HG02938 (cell line): ENCODE measurements at regions not wholly inside any gene's neighbourhood (a gene's known extent, or its start where the extent isn't known, plus 50 kb on each side); places are given as distances from the start of the nearest gene placed in this dataset.
"Not testable (repeated sequence)": the region's sequence is repeated elsewhere in the genome, so short reads cannot be mapped to it uniquely, and the experiment has no call there.

Experiments
- ATAC-seq: cut with Tn5 transposase; IDR thresholded peaks from one replicate; pipeline ENCODE4 v1.9.1; 2021; ENCODE audit warnings: mild to moderate bottlenecking, moderate library complexity; ENCODE audit not compliant: unreplicated experiment

GRCh38 chr5:68027519-68027918 is 188.0 kb upstream of the PIK3R1 start:
- no peak for ATAC-seq

DNA sequence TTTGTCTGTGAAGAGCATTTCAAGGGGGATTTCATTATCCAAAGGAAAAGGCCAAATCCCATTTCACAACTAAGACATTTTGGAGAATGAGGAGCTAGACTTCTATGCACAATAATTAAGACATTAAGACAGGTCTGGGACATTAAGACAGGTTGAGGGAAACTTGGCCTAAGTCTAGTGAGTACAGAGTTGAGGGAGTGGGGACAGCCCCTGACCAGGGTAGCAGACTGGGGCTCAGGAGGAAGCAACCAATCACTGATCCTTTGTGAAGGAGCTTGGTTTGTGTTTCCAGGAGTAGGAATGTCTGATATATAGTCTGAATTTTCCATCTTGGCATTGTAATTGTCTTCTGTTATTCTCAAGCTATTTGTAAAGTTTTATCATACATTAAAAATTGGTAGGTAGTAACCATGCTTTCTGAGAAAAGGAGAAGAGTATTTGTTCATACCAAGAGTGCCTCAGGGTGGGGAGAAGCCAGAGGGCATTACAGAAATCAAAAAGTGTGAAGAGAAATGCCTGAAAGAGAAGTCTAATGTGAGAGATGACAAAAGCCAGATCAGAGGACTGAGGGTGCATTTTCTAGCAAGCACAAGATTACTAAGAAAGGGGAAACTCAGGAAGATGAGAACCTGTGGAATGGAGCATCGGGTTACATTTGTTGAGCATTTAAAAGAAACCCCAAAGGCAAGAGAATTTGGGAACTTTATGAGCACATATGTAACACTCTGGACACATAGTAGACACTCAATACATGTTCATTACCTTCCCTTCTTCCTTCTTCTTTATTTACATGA is 189.3 kb upstream of the PIK3R1 start:
- ATAC-seq, result no peak

DNA sequence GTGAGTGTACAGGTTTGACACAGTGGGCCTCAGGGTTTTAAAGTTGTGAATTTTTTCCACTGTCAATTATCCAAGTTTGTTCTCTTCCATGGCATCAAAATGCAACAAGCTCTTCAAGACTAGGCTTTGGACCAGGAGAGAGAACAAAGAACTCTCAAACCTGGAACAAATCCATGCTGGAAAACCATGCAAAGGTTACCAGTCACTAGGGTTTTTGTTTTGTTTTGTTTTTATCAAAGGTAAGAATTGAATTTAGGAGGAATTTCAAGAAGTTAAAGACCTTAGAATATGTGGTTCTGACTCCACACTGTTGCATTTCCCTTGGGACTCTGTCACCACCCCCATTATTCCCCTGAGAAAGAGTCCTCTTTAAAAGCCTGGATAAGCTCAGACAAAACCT is 191.1 kb upstream of the PIK3R1 start:
- ATAC-seq, result no peak

GRCh38 chr5:68021916-68022315 is 193.6 kb upstream of the PIK3R1 start:
- no peak for ATAC-seq

- no peak for ATAC-seq
Observed at GRCh38 chr5:68021227-68021626, 194.3 kb upstream of the PIK3R1 start.

DNA sequence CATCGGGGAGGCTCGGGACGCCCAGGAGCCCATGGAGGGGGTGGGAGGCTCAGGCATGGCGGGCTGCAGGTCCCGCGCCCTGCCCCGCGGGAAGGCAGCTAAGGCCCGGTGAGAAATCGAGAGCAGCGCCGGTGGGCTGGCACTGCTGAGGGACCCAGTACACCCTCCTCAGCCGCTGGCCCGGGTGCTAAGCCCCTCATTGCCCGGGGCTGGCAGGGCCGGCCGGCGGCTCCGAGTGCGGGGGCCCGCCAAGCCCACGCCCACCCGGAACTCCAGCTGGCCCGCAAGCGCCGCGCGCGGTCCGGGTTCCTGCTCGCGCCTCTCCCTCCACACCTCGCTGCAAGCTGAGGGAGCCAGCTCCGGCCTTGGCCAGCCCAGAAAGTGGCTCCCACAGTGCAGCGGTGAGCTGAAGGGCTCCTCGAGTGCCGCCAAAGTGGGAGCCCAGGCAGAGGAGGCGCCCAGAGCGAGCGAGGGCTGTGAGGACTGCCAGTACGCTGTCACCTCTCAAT is 195.0 kb upstream of the PIK3R1 start:
- not testable (repeated sequence) for ATAC-seq

GRCh38 chr5:68015381-68016302 is 199.9 kb upstream of the PIK3R1 start:
- ATAC-seq, result no peak

- ATAC-seq, result no peak
Observed at GRCh38 chr5:68012831-68013230, 202.7 kb upstream of the PIK3R1 start.

DNA sequence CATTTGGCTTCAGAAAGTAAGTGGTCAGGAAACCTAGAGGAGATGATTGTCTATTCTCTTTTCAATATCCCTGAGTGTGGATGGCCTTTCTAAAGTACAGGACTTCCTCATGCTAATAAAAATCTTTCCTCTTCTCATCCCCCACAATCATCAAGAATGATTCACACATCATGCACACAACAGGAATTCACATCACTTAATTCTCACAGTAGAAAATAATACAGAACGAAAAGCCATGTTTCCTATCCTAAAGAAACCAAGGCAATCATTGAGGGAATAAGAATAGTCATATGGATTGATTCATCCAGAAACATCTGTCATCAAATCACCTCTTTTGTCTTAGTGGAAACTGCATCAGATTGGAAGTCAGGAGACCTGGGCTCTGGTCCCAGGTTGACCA is 203.1 kb upstream of the PIK3R1 start:
- ATAC-seq, result no peak

DNA sequence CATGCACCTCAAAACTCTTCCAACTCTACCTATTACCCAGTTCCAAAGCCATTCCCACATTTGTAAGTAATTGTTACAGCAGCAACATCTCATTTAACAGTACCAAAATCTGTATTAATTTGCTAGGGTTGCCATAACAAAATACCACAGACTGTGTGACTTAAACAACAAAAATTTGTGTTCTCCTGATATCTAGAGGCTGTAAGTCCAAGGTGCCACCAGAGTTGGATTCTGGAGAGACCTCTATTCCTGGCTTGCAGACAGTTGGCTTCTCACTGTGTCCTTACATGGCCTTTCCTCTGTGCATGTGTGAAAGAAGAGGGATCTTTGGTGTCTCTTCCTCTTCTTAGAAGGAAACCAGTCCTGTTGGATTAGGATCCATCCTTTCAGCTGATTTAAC is 203.8 kb upstream of the PIK3R1 start:
- no peak for ATAC-seq

DNA sequence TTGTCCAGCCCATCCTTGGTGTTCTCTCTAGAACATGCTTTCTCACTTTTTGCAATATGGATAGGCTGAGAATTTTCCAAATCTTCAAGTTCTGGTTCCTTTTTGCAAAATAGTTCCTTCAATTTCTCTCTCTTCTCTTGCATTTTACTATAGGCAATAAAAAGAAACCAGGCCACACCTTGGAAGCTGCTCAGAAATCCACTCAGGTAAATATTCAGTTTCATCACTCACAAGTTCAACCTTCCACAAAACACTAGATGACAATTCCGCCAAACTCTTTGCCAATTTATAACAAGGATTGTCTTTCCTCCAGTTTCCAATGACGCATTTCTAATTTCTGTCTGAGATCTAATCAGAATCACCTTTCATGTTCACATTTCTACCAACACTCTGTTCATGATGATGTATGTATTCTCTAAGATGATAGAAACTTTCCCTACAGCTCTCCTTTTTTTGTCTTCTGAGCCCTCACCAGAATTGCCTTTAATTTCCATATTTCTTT is 204.2 kb upstream of the PIK3R1 start:
- ATAC-seq, result no peak

DNA sequence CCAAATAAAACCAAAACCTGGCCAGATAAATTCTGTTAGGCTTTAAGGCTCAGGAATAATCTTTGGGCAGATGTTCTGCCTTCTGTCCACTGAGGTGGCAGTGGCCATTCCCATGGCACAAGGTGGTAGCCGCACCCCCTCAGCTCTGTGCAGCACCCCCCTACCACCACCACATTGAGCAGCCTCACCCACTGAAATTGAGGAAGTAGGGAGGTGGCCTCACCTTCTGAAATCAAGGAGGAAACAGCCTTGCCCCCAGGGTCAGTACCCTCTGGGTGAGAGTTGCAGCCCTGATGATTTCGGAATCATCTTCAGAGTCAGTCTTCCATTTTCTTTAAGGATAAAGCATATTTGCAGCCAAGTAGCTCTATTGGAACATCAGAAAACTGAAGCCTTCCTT is 204.8 kb upstream of the PIK3R1 start:
- ATAC-seq, result no peak

GRCh38 chr5:68007451-68007850 is 208.1 kb upstream of the PIK3R1 start:
- ATAC-seq, result no peak

GRCh38 chr5:68002836-68003235 is 212.7 kb upstream of the PIK3R1 start:
- ATAC-seq, result no peak

- ATAC-seq, result no peak
Observed at GRCh38 chr5:68000805-68001204, 214.8 kb upstream of the PIK3R1 start.

DNA sequence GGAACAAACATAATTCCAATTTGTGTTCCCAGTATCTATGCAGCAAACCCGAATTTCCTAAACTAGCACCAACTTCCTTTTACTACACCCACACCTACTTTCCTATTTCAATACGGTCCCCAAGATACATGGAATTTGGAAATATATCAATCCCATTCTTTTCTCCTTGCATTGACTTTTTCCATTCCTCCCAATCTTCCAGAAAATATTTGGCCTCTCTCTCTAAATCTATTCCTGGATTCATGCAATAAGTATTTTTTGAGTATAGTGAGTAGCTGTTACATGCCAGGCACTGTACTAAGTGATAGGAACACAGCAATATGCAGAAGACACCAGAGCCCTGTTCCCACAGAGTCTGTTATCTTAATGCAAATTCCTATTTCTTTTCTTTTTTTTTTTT is 216.2 kb upstream of the PIK3R1 start:
- no peak for ATAC-seq

- ATAC-seq, result no peak
Observed at GRCh38 chr5:67998709-67999261, 216.8 kb upstream of the PIK3R1 start.

DNA sequence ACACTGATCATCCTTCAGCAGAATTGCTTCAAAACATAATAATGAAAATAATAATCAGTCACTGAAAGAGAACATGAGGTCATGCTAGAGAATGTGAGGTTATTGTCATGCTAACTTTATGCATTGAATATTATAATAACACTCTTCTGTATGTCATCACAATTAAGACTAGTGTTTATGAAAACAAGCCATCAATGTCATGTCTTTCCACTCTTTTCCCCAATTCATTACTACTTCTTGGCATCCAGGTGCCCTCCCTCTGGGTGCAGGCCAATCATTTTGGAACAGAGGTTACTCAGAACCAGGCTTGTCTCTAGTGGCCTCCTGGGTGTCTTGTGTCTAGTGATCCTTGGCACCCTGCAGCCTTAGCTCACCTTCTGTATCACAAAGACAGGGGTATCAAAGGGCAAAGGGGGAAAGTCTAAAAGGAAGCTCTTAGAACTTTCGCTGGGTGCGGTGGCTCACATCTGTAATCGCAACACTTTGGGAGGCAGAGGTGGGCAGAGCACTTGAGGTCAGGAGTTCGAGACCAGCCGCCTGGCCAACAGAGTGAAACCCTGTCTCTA is 217.6 kb upstream of the PIK3R1 start:
- no peak for ATAC-seq

DNA sequence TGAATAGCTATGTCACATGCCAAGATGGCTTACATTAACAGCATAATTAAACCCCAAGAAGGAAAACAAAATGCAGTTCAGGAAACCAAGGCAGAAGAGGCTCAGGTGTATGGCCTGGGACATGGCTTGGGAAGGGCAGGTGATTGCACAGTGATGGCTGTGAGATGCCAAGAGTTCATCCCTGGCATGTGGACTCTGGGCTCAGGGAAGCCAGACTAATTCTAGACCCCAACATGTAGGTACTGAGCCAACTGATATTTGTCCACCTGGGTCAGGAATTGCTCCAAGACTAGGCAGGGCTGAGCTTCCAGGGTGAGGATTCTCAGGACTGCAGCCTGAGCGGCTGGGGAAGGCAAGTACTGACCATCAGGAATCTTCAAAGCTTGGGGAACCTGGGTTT is 218.4 kb upstream of the PIK3R1 start:
- ATAC-seq, result no peak

- no peak for ATAC-seq
Observed at GRCh38 chr5:67996596-67996995, 219.0 kb upstream of the PIK3R1 start.

DNA sequence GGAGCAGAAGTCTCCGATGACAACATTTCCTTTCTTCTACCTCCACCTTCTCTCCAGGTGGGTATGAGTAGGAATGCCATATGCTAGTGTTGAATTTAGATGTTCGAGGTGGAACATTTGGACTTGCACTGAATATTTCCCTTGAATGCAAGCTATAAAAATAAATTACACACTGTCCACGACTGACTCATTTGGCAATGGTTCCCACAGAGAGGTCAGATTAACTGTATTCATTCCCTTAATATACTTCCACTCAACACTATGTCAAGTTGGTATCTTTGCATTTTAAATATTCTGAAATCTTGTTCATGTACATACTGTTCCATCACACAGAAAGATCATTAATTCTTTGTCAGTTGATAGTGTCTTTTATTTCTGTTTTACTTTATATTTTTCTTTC is 222.6 kb upstream of the PIK3R1 start:
- no peak for ATAC-seq
